AG09319 (cell line): ENCODE measurements at regions not wholly inside any gene's neighbourhood (a gene's known extent, or its start where the extent isn't known, plus 50 kb on each side); places are given as distances from the start of the nearest gene placed in this dataset.

Experiments used
- DNase-seq: peaks from one replicate; pipeline ENCODE4 v3.0.0-alpha.2; 2010; ENCODE audit warnings: low read depth; ENCODE audit errors: extremely low read depth
- CTCF ChIP-seq: IDR thresholded peaks from 2 replicates; pipeline ENCODE4 v1.5.1; 2011; ENCODE audit warnings: low read depth, mild to moderate bottlenecking, inconsistent platforms, low read length, moderate library complexity

DNA sequence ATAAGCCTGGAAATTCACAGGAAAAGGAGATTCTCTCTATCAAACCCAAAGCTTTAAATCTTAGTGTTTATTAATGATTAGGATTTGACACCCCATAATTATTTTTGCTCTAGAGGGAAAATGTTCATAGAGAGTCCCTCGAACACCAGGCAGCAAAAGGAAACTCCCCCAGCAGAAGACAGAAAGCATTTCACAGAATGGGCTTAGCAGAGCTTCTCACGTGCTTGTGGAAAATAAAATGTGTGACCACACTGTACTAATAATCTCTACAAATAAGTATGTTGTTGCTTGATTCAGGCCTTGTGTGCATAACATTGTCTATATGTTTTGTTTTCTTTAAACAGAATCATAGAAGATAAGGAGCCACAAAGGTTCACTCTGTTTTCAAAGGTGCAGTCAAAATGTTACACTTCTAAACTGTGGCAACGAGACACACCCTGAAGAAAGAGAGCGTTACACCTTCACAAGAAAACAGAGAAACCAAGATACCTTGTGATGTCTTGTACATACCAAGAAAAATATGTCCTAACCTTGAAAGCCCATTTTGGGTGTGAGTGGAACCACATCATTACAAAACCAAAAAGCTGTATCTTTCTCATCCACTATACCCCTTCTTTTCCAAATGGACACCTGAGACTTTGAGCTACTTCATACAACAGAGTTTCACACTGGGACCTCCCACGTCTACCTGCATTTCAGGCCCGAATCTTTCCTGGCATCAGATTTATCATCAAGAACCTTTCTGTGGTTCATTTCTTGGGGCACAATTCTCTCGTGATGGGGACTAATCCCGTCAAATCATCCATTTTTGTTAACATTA lies 282.5 kb downstream of the ETS1 start:
- TF ChIP-seq CTCF = no peak
- DNase-seq = no peak

GRCh38 chr11:128304116-128304515 lies 283.2 kb downstream of the ETS1 start:
- TF ChIP-seq CTCF = no peak
- no peak for DNase-seq

- TF ChIP-seq CTCF = no peak
- no peak for DNase-seq
Measured at GRCh38 chr11:128303383-128303782, 284.0 kb downstream of the ETS1 start.

GRCh38 chr11:128302425-128303186 lies 284.8 kb downstream of the ETS1 start:
- DNase-seq = no peak
- no peak for TF ChIP-seq CTCF

DNA sequence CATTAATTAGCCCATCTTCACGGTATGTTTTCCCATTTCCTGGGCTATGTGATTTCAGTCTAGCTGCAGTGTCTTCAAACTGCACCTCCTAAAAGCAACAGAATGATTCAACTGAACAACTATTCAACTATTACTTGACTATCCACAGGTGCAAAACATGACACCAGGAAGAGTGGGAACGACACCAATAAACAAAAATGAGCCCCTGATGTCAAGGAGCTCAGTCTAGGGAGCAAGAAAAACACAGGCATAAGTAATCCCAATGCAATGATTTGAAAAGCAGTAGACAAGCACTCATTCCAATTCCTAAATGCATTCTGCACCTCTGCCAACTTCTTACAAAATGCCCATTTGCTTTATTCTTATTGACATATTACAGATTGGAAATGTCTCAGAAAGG lies 285.6 kb downstream of the ETS1 start:
- TF ChIP-seq CTCF = no peak
- no peak for DNase-seq

DNA sequence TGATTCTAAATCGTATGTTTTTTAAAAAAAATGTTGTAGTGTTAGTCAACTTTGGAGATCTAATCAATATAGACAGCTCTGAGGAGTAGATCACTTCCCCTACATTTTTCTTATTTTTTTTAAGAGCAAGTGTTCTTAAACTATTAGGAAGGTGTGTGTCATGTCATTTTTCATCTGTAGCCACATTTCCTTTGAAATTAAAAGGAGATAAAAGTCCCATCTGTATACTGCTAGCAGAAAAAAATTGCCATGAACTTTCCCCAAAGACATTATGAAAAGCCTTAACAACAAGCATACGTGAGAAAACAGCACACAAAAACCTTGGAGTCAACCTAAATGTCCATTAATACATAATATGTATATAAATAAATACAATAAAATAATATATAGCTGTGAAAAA lies 286.6 kb downstream of the ETS1 start:
- TF ChIP-seq CTCF = no peak
- no peak for DNase-seq

GRCh38 chr11:128299132-128299726 lies 288.1 kb downstream of the ETS1 start:
- peak; percentile 96 for DNase-seq
- no peak for TF ChIP-seq CTCF
